HepG2 (cell line): ENCODE measurements at regions not wholly inside any gene's neighbourhood (a gene's known extent, or its start where the extent isn't known, plus 50 kb on each side); places are given as distances from the start of the nearest gene placed in this dataset.

Experiments used
- ATAC-seq: fragments of 200-7000 bp; cut with Tn5 transposase; 3 replicates; pipeline ENCODE4 v1.9.1; 2020; ENCODE audit warnings: mild to moderate bottlenecking, moderate library complexity
- BruUV-seq: library from RNA; stranded (reverse); fragments of 400-500 nt; replicated peaks from 2 replicates; lab custom pipeline; 2021; lab: Mats Ljungman, UMichigan
- CTCF ChIA-PET: fragments of 300-600 bp; formaldehyde crosslinking; extraction: SDS; loops from one replicate; lab custom pipeline; 2021; ENCODE audit warnings: low total read pairs, inconsistent platforms, low intra/inter-chr PET ratio; lab: Yijun Ruan, JAX
- POLR2A ChIA-PET: fragments of 350-600 bp; sonication (Branson Sonifier 250); formaldehyde crosslinking; loops from one replicate; lab custom pipeline; 2020; ENCODE audit warnings: antibody characterized with exemption, inconsistent platforms; lab: Yijun Ruan, JAX
- DNase-seq: peaks from one replicate; pipeline ENCODE4 v3.0.0-alpha.2; 2015; ENCODE audit warnings: low spot score
- FAIRE-seq: peaks from 3 replicates; lab custom pipeline; 2011; peaks lifted over from hg19 to GRCh38; lab: Jason Lieb, UNC
- H2AFZ ChIP-seq: one replicate; pipeline ENCODE4 v1.6.1; 2011; ENCODE audit warnings: low read length, inconsistent platforms
- H3K27ac ChIP-seq: fragments of 300-600 bp; 3 replicates; pipeline ENCODE4 v1.8.0; 2011; ENCODE audit warnings: mixed run types, mild to moderate bottlenecking, mixed read lengths, low read length, inconsistent platforms; ENCODE audit not compliant: insufficient read depth; ENCODE audit errors: extremely low read length
- H3K27me3 ChIP-seq, 2 experiments: fragments of 200-600 bp in 1 of 2; 2 replicates in 1 of 2; 3 replicates in 1 of 2; pipeline versions ENCODE4 v1.6.0 to v1.8.0; 2011; ENCODE audit warnings: low read length in 2 of 2, mild to moderate bottlenecking in 2 of 2, moderate library complexity in 2 of 2, inconsistent platforms in 1 of 2; ENCODE audit not compliant: insufficient read depth in 2 of 2, control insufficient read depth in 1 of 2
- H3K36me3 ChIP-seq, 2 experiments: fragments of 200-600 bp in 1 of 2; replicated peaks in 1 of 2; 2 replicates in 1 of 2; 3 replicates in 1 of 2; pipeline versions ENCODE4 v1.5.1 to v1.8.0; 2011; ENCODE audit warnings: low read length in 2 of 2, inconsistent platforms in 1 of 2; ENCODE audit not compliant: insufficient read depth in 2 of 2, control insufficient read depth in 1 of 2
- H3K4me1 ChIP-seq: 2 replicates; pipeline ENCODE4 v1.5.1; 2012; ENCODE audit warnings: low read length, inconsistent platforms; ENCODE audit not compliant: insufficient read depth
- H3K4me2 ChIP-seq: 2 replicates; pipeline ENCODE4 v1.6.0; 2011; ENCODE audit warnings: low read depth, low read length, inconsistent platforms
- H3K4me3 ChIP-seq, 3 experiments: fragments of 200-600 bp in 1 of 3; sonication (generic), shearing (Covaris generic) in 1 of 3; replicated peaks in 1 of 3; 2 replicates each; pipeline ENCODE4 v1.5.1; 2011 to 2016; ENCODE audit warnings: low read length in 3 of 3, inconsistent platforms in 2 of 3, low read depth in 2 of 3, mild to moderate bottlenecking in 2 of 3, control low read depth in 1 of 3, mixed read lengths in 1 of 3; ENCODE audit not compliant: insufficient read depth in 1 of 3
- H3K79me2 ChIP-seq: one replicate; pipeline ENCODE4 v1.6.1; 2011; ENCODE audit warnings: low read length, inconsistent platforms; ENCODE audit not compliant: insufficient read depth
- H3K9ac ChIP-seq: 2 replicates; pipeline ENCODE4 v1.6.0; 2011; ENCODE audit warnings: mild to moderate bottlenecking, low read depth, low read length, inconsistent platforms; ENCODE audit not compliant: insufficient read depth
- H3K9me3 ChIP-seq: 2 replicates; pipeline ENCODE4 v1.5.1; 2012; ENCODE audit warnings: mild to moderate bottlenecking, low read length
- H4K20me1 ChIP-seq: 2 replicates; pipeline ENCODE4 v1.6.0; 2011; ENCODE audit warnings: inconsistent platforms, mild to moderate bottlenecking, low read length, moderate library complexity; ENCODE audit not compliant: insufficient read depth
- CENPX ChIP-seq: sonication (generic); formaldehyde crosslinking; IDR thresholded peaks from 2 replicates; pipeline ENCODE4 v1.9.0; 2021; ENCODE audit warnings: mild to moderate bottlenecking, missing genetic modification reagents, moderate library complexity
- RXRA ChIP-seq: sonication (generic); formaldehyde crosslinking; IDR thresholded peaks from 2 replicates; pipeline ENCODE4 v1.5.1; 2020; ENCODE audit warnings: missing genetic modification reagents
- SNAPC2 ChIP-seq: sonication (generic); formaldehyde crosslinking; IDR thresholded peaks from 2 replicates; pipeline ENCODE4 v1.8.1; 2022; ENCODE audit warnings: mild to moderate bottlenecking, missing genetic modification reagents
- ZNF180 ChIP-seq: sonication (generic); formaldehyde crosslinking; IDR thresholded peaks from 2 replicates; pipeline ENCODE4 v1.4.0; 2020; ENCODE audit warnings: low read depth, missing genetic modification reagents, borderline replicate concordance
- ZNF253 ChIP-seq: sonication (generic); formaldehyde crosslinking; IDR thresholded peaks from 2 replicates; pipeline ENCODE4 v1.8.0; 2022; ENCODE audit warnings: mild to moderate bottlenecking, missing genetic modification reagents, borderline replicate concordance
- ZNF713 ChIP-seq: sonication (generic); formaldehyde crosslinking; IDR thresholded peaks from 2 replicates; pipeline ENCODE4 v1.4.0; 2020; ENCODE audit warnings: mild to moderate bottlenecking, missing genetic modification reagents
- in situ Hi-C: cut with HindIII; loops from 2 replicates; pipeline ENCODE4 v1.10.0; 2017; ENCODE audit warnings: low pct_unique_long_range_greater_than_20kb; ENCODE audit not compliant: extremely low pct_ligation_motif_present
- intact Hi-C: fragments of 100-400 bp; cut with micrococcal nuclease; formaldehyde crosslinking; loops from one replicate; pipeline ENCODE4 v1.10.0; 2022; ENCODE audit not compliant: unreplicated experiment
- TF ChIP-seq, protein P1 (sequence below): sonication (generic); formaldehyde crosslinking; IDR thresholded peaks from 2 replicates; pipeline ENCODE4 v1.4.0; 2020; ENCODE audit warnings: missing genetic modification reagents, borderline replicate concordance
- TF ChIP-seq, protein P2 (sequence below), 2 experiments: IDR thresholded peaks; 2 replicates each; pipeline ENCODE4 v1.6.1; 2011 to 2012; ENCODE audit warnings: low read length in 2 of 2, borderline replicate concordance in 1 of 2, low read depth in 1 of 2, mild to moderate bottlenecking in 1 of 2, moderate library complexity in 1 of 2

DNA sequence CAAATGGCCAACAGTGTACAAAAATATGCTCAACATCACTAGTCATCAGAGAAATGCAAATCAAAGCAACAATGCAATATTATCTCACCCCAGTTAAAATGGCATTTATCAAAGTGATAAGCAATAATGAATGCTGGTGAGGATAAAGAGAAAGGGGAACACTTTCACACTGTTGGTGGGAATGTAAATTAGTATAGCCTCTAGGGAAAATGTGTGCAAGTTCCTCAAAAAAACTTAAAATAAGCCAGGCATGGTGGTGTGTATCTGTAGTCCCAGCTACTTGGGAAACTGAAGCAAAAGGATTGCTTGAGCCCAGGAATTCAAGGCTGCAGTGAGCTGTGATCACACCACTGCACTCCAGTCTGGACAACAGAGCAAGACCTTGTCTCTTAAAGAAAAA lies 572.1 kb downstream of the NLGN4X start:
- H4K20me1 ChIP-seq = no peaks in the 10 kb centered on the region
- in situ Hi-C loops = no loop called here
- H3K9me3 ChIP-seq = peaks cover 26% of the 10 kb centered on the region
- FAIRE-seq = no peak
- no peak for TF ChIP-seq CENPX (CRISPR knock-in tag)
- no peak for TF ChIP-seq RXRA (CRISPR knock-in tag)
- TF ChIP-seq ZNF180 (CRISPR knock-in tag) = no peak
- TF ChIP-seq ZNF713 (CRISPR knock-in tag) = no peak
- TF ChIP-seq, protein P1, sequence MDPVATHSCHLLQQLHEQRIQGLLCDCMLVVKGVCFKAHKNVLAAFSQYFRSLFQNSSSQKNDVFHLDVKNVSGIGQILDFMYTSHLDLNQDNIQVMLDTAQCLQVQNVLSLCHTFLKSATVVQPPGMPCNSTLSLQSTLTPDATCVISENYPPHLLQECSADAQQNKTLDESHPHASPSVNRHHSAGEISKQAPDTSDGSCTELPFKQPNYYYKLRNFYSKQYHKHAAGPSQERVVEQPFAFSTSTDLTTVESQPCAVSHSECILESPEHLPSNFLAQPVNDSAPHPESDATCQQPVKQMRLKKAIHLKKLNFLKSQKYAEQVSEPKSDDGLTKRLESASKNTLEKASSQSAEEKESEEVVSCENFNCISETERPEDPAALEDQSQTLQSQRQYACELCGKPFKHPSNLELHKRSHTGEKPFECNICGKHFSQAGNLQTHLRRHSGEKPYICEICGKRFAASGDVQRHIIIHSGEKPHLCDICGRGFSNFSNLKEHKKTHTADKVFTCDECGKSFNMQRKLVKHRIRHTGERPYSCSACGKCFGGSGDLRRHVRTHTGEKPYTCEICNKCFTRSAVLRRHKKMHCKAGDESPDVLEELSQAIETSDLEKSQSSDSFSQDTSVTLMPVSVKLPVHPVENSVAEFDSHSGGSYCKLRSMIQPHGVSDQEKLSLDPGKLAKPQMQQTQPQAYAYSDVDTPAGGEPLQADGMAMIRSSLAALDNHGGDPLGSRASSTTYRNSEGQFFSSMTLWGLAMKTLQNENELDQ = no peak
- TF ChIP-seq SNAPC2 = no peak
- no peak for TF ChIP-seq ZNF253 (CRISPR knock-in tag)
- TF ChIP-seq, protein P2, sequence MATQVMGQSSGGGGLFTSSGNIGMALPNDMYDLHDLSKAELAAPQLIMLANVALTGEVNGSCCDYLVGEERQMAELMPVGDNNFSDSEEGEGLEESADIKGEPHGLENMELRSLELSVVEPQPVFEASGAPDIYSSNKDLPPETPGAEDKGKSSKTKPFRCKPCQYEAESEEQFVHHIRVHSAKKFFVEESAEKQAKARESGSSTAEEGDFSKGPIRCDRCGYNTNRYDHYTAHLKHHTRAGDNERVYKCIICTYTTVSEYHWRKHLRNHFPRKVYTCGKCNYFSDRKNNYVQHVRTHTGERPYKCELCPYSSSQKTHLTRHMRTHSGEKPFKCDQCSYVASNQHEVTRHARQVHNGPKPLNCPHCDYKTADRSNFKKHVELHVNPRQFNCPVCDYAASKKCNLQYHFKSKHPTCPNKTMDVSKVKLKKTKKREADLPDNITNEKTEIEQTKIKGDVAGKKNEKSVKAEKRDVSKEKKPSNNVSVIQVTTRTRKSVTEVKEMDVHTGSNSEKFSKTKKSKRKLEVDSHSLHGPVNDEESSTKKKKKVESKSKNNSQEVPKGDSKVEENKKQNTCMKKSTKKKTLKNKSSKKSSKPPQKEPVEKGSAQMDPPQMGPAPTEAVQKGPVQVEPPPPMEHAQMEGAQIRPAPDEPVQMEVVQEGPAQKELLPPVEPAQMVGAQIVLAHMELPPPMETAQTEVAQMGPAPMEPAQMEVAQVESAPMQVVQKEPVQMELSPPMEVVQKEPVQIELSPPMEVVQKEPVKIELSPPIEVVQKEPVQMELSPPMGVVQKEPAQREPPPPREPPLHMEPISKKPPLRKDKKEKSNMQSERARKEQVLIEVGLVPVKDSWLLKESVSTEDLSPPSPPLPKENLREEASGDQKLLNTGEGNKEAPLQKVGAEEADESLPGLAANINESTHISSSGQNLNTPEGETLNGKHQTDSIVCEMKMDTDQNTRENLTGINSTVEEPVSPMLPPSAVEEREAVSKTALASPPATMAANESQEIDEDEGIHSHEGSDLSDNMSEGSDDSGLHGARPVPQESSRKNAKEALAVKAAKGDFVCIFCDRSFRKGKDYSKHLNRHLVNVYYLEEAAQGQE (IDR thresholded peaks at IDR 0.05; ENCODE audit: borderline replicate concordance in 1 of 2, low read depth in 1 of 2, low read length in 2 of 2) = no peak
- no peaks in the 10 kb centered on the region for H3K4me1 ChIP-seq
- no peak overlapping the region for H2AFZ ChIP-seq
- no peak overlapping the region for H3K4me3 ChIP-seq
- no peak overlapping the region for H3K27ac ChIP-seq
- intact Hi-C loops = no loop called here
- H3K9ac ChIP-seq = no peak overlapping the region
- BruUV-seq = no TSS peak
- no peaks in the 10 kb centered on the region for H3K27me3 ChIP-seq
- CTCF ChIA-PET = no interaction called here
- H3K4me2 ChIP-seq = no peak overlapping the region
- DNase-seq = no peak
- no peaks in the 10 kb centered on the region for H3K36me3 ChIP-seq
- ATAC-seq = no peak
- POLR2A ChIA-PET = no interaction called here
- H3K79me2 ChIP-seq = no peaks in the 10 kb centered on the region
